ENCODE measurements at regions not wholly inside any gene's neighbourhood (a gene's known extent, or its start where the extent isn't known, plus 50 kb on each side); places are given as distances from the start of the nearest gene placed in this dataset.
"Not testable (repeated sequence)": the region's sequence is repeated elsewhere in the genome, so short reads cannot be mapped to it uniquely, and the experiment has no call there.

DNA sequence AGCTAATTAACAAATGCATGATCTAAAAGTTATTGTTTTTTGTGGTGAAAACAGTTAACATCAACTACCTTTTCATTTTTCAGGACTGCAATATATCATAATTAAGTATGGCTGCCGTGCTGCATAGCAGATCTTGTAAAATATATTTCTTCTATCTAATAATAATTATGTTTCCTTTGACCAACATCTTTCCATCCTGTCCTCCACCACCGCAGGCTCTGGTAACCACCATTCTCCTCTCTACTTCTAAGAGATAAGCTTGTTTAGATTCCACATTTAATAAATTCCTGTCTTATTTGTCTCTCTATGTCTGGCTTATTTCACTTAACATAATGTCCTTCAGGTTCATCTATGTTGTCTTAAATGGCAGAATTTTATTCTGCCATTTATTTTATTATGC, 162.3 kb upstream of the TPTE start:
- not testable (repeated sequence) for TF ChIP-seq ISL1 (CRISPR knock-in tag; IDR thresholded peaks at IDR 0.05); ESRRG (CRISPR knock-in tag; IDR thresholded peaks at IDR 0.05); ZNF565 (CRISPR knock-in tag; conservative IDR thresholded peaks at IDR 0.05; ENCODE audit: low read depth); CSDC2 (CRISPR knock-in tag; IDR thresholded peaks at IDR 0.05)
